ENCODE measurements at regions not wholly inside any gene's neighbourhood (a gene's known extent, or its start where the extent isn't known, plus 50 kb on each side); places are given as distances from the start of the nearest gene placed in this dataset.

GRCh38 chr7:153152801-153153422 is 393.4 kb downstream of the ACTR3B start:
- no peak for TF ChIP-seq EGR1 (IDR thresholded peaks at IDR 0.05)
- TF ChIP-seq MAX (IDR thresholded peaks at IDR 0.05), result no peak
- TF ChIP-seq EP300 (IDR thresholded peaks at IDR 0.05; ENCODE audit: borderline replicate concordance), result no peak
- no peak for TF ChIP-seq TEAD4 (IDR thresholded peaks at IDR 0.05)
- no peak for TF ChIP-seq CEBPB (IDR thresholded peaks at IDR 0.05)
- no peak for TF ChIP-seq RAD21 (IDR thresholded peaks at IDR 0.05; ENCODE audit: low read depth)
- TF ChIP-seq FOXM1 (IDR thresholded peaks at IDR 0.05; ENCODE audit: borderline replicate concordance, low read depth), result no peak
- no peak for TF ChIP-seq REST (IDR thresholded peaks at IDR 0.05; ENCODE audit: low read depth)

- no peak for TF ChIP-seq EGR1 (IDR thresholded peaks at IDR 0.05)
- TF ChIP-seq NFIC (IDR thresholded peaks at IDR 0.05), result no peak
Observed at GRCh38 chr7:153158149-153158548, 398.6 kb downstream of the ACTR3B start.

- TF ChIP-seq RAD21 (IDR thresholded peaks at IDR 0.05; ENCODE audit: low read depth) (no peak), TEAD4 (IDR thresholded peaks at IDR 0.05) (no peak), FOXM1 (IDR thresholded peaks at IDR 0.05; ENCODE audit: borderline replicate concordance, low read depth) (no peak), EGR1 (IDR thresholded peaks at IDR 0.05) (no peak), TCF12 (IDR thresholded peaks at IDR 0.05; ENCODE audit: low read depth) (no peak), TAF1 (IDR thresholded peaks at IDR 0.05; ENCODE audit: low read depth) (no peak), MAX (IDR thresholded peaks at IDR 0.05) (no peak), ZBTB7A (IDR thresholded peaks at IDR 0.05; ENCODE audit: low read depth) (no peak), CREB1 (IDR thresholded peaks at IDR 0.05; ENCODE audit: low read depth) (no peak), YY1 (IDR thresholded peaks at IDR 0.05; ENCODE audit: low read depth) (no peak), REST (IDR thresholded peaks at IDR 0.05; ENCODE audit: low read depth) (no peak), NFIC (IDR thresholded peaks at IDR 0.05) (no peak), CEBPB (IDR thresholded peaks at IDR 0.05) (no peak), EP300 (IDR thresholded peaks at IDR 0.05; ENCODE audit: borderline replicate concordance) (no peak)
- TF ChIP-seq, protein P1, sequence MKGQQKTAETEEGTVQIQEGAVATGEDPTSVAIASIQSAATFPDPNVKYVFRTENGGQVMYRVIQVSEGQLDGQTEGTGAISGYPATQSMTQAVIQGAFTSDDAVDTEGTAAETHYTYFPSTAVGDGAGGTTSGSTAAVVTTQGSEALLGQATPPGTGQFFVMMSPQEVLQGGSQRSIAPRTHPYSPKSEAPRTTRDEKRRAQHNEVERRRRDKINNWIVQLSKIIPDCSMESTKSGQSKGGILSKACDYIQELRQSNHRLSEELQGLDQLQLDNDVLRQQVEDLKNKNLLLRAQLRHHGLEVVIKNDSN (IDR thresholded peaks at IDR 0.05), result no peak
Observed at GRCh38 chr7:153170287-153170686, 410.7 kb downstream of the ACTR3B start.

- no peak for TF ChIP-seq ZBTB7A (IDR thresholded peaks at IDR 0.05; ENCODE audit: low read depth)
- TF ChIP-seq TAF1 (IDR thresholded peaks at IDR 0.05; ENCODE audit: low read depth), result no peak
Observed at GRCh38 chr7:153185936-153186335, 426.4 kb downstream of the ACTR3B start.

DNA sequence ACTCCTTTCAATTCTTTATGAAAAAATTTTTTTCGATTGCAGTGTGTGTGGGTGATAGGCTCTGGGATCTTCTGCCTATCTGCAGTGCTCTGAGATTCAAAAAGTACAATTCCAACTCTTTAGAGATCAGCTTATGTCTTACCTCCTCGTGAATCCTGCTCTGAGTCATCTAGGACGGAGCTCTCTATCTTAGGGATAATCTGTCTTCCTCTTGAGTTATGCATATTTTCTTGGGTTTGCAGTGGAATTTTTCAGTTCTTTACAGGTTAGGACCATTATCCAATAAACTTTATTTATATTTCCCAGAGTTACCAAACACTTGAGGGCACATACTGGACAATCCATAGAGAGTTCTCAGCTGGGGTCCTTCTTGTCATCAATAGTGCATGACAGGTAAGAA is 428.6 kb downstream of the ACTR3B start:
- TF ChIP-seq TCF12 (IDR thresholded peaks at IDR 0.05; ENCODE audit: low read depth) (no peak), EGR1 (IDR thresholded peaks at IDR 0.05) (no peak), EP300 (IDR thresholded peaks at IDR 0.05; ENCODE audit: borderline replicate concordance) (no peak), ZBTB7A (IDR thresholded peaks at IDR 0.05; ENCODE audit: low read depth) (no peak)

DNA sequence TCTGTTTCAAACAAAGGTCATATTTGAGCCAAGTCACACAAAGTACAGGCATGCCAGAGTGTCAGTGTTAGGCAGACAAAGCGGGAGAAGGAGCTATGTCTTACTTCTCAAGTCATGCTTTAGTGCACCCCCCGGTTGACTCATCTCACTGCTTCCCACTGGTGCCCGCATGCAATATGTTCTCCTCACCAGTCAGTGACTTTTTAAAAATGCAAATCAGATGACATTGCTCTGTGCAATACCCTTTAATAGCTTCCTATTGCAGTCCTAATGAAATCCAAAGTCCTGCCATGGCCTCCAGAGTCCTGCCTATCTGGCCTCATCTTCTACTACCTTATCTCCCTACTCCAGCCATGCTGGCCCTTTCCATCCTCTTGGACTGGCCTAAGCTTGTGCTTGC is 429.1 kb downstream of the ACTR3B start:
- TF ChIP-seq TAF1 (IDR thresholded peaks at IDR 0.05; ENCODE audit: low read depth) (no peak), FOXM1 (IDR thresholded peaks at IDR 0.05; ENCODE audit: borderline replicate concordance, low read depth) (no peak), RAD21 (IDR thresholded peaks at IDR 0.05; ENCODE audit: low read depth) (no peak), REST (IDR thresholded peaks at IDR 0.05; ENCODE audit: low read depth) (no peak), EP300 (IDR thresholded peaks at IDR 0.05; ENCODE audit: borderline replicate concordance) (no peak), TCF12 (IDR thresholded peaks at IDR 0.05; ENCODE audit: low read depth) (no peak), TEAD4 (IDR thresholded peaks at IDR 0.05) (no peak), CREB1 (IDR thresholded peaks at IDR 0.05; ENCODE audit: low read depth) (no peak), NFIC (IDR thresholded peaks at IDR 0.05) (no peak), MAX (IDR thresholded peaks at IDR 0.05) (no peak), YY1 (IDR thresholded peaks at IDR 0.05; ENCODE audit: low read depth) (no peak)
